Stomach (tissue), 4 donors: ENCODE measurements at regions not wholly inside any gene's neighbourhood (a gene's known extent, or its start where the extent isn't known, plus 50 kb on each side); places are given as distances from the start of the nearest gene placed in this dataset.

Experiments
- POLR2AphosphoS5 ChIP-seq, 3 donors: sonication (generic); formaldehyde crosslinking; IDR thresholded peaks; one replicate each; pipeline ENCODE4 v1.6.1; 2016; ENCODE audit warnings: antibody characterized with exemption in 3 of 3
- TF ChIP-seq, protein P1 (sequence below), 7 experiments: fragments of 450-650 bp in 4 of 7; fragments of 200-600 bp in 3 of 7; sonication (generic) in 3 of 7; IDR thresholded peaks; one replicate each; pipeline ENCODE4 v1.5.1; 2016 to 2019; ENCODE audit warnings: antibody characterized with exemption in 7 of 7, control low read depth in 2 of 7, mild to moderate bottlenecking in 1 of 7

- TF ChIP-seq, protein P1, sequence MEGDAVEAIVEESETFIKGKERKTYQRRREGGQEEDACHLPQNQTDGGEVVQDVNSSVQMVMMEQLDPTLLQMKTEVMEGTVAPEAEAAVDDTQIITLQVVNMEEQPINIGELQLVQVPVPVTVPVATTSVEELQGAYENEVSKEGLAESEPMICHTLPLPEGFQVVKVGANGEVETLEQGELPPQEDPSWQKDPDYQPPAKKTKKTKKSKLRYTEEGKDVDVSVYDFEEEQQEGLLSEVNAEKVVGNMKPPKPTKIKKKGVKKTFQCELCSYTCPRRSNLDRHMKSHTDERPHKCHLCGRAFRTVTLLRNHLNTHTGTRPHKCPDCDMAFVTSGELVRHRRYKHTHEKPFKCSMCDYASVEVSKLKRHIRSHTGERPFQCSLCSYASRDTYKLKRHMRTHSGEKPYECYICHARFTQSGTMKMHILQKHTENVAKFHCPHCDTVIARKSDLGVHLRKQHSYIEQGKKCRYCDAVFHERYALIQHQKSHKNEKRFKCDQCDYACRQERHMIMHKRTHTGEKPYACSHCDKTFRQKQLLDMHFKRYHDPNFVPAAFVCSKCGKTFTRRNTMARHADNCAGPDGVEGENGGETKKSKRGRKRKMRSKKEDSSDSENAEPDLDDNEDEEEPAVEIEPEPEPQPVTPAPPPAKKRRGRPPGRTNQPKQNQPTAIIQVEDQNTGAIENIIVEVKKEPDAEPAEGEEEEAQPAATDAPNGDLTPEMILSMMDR (IDR thresholded peaks at IDR 0.05): no peak
- no peak for TF ChIP-seq POLR2AphosphoS5 (IDR thresholded peaks at IDR 0.05)
These were observed 278.4 kb downstream of the ATPSCKMT start for GRCh38 chr5:9971301-9971700.
